DND-41 (cell line): ENCODE measurements at regions not wholly inside any gene's neighbourhood (a gene's known extent, or its start where the extent isn't known, plus 50 kb on each side); places are given as distances from the start of the nearest gene placed in this dataset.
"Not testable (repeated sequence)": the region's sequence is repeated elsewhere in the genome, so short reads cannot be mapped to it uniquely, and the experiment has no call there.

Experiments
- ATAC-seq: fragments of 200-7000 bp; cut with Tn5 transposase; 3 replicates; pipeline ENCODE4 v1.9.1; 2021; ENCODE audit warnings: low read depth; ENCODE audit not compliant: insufficient read depth
- DNase-seq: peaks from one replicate; pipeline ENCODE4 v3.0.0-alpha.2; 2020
- H2AFZ ChIP-seq: 2 replicates; pipeline ENCODE4 v1.6.0; 2012; ENCODE audit warnings: low read depth, low read length
- H3K27ac ChIP-seq: 2 replicates; pipeline ENCODE4 v1.5.1; 2012; ENCODE audit warnings: low read length, inconsistent platforms
- H3K27me3 ChIP-seq: fragments of 200-600 bp; sonication (generic); 2 replicates; pipeline ENCODE4 v1.6.0; 2012; ENCODE audit warnings: low read length, mild to moderate bottlenecking, inconsistent platforms; ENCODE audit not compliant: insufficient read depth, poor library complexity
- H3K36me3 ChIP-seq: 2 replicates; pipeline ENCODE4 v1.5.1; 2012; ENCODE audit warnings: low read length, inconsistent platforms; ENCODE audit not compliant: insufficient read depth
- H3K4me1 ChIP-seq: 2 replicates; pipeline ENCODE4 v1.5.1; 2012; ENCODE audit warnings: mild to moderate bottlenecking, low read length; ENCODE audit not compliant: insufficient read depth
- H3K4me2 ChIP-seq: 2 replicates; pipeline ENCODE4 v1.6.0; 2012; ENCODE audit warnings: mild to moderate bottlenecking, moderate library complexity, low read length, inconsistent platforms; ENCODE audit not compliant: insufficient read depth
- H3K4me3 ChIP-seq, 2 experiments: fragments of 200-600 bp in 1 of 2; shearing (Covaris generic) in 1 of 2; 2 replicates each; pipeline ENCODE4 v1.5.1; 2012 to 2016; ENCODE audit warnings: inconsistent platforms in 2 of 2, low read length in 2 of 2, mild to moderate bottlenecking in 2 of 2, low read depth in 1 of 2, moderate library complexity in 1 of 2
- H3K79me2 ChIP-seq: 2 replicates; pipeline ENCODE4 v1.6.0; 2012; ENCODE audit warnings: low read length, inconsistent platforms; ENCODE audit not compliant: insufficient read depth
- H3K9ac ChIP-seq: 2 replicates; pipeline ENCODE4 v1.6.0; 2012; ENCODE audit warnings: low read depth, mild to moderate bottlenecking, inconsistent platforms, low read length, moderate library complexity
- H3K9me3 ChIP-seq: 2 replicates; pipeline ENCODE4 v1.5.1; 2012; ENCODE audit warnings: low read length, moderate library complexity, mild to moderate bottlenecking, inconsistent platforms; ENCODE audit not compliant: insufficient read depth, severe bottlenecking
- H4K20me1 ChIP-seq: 2 replicates; pipeline ENCODE4 v1.6.0; 2012; ENCODE audit warnings: low read length; ENCODE audit not compliant: insufficient read depth
- CTCF ChIP-seq: IDR thresholded peaks from 2 replicates; pipeline ENCODE4 v1.5.1; 2012; ENCODE audit warnings: borderline replicate concordance, low read length, moderate library complexity, mild to moderate bottlenecking; ENCODE audit not compliant: poor library complexity, severe bottlenecking; ENCODE audit errors: extremely low read depth
- EZH2 ChIP-seq: IDR thresholded peaks from 3 replicates; pipeline ENCODE4 v1.6.1; 2012; ENCODE audit warnings: borderline replicate concordance, low read depth, mild to moderate bottlenecking, moderate library complexity, low read length, inconsistent platforms; ENCODE audit not compliant: severe bottlenecking

- no peak for DNase-seq
- no peaks in the 10 kb centered on the region for H4K20me1 ChIP-seq
- H3K4me1 ChIP-seq = no peaks in the 10 kb centered on the region
- no peak overlapping the region for H2AFZ ChIP-seq
- no peak overlapping the region for H3K4me2 ChIP-seq
- H3K27me3 ChIP-seq = no peaks in the 10 kb centered on the region
- no peak overlapping the region for H3K9ac ChIP-seq
- no peak for ATAC-seq
- no peak for TF ChIP-seq CTCF
- no peak overlapping the region for H3K27ac ChIP-seq
- no peaks in the 10 kb centered on the region for H3K79me2 ChIP-seq
- no peak overlapping the region for H3K4me3 ChIP-seq
- H3K9me3 ChIP-seq = no peaks in the 10 kb centered on the region
- H3K36me3 ChIP-seq = no peaks in the 10 kb centered on the region
Measured at GRCh38 chr9:135181336-135181735, 93.9 kb downstream of the OLFM1 start.

- not testable (repeated sequence) for H3K9ac ChIP-seq, H3K4me2 ChIP-seq, H3K4me3 ChIP-seq, H3K79me2 ChIP-seq, ATAC-seq, H2AFZ ChIP-seq, H3K27ac ChIP-seq, H4K20me1 ChIP-seq, H3K9me3 ChIP-seq, DNase-seq, H3K27me3 ChIP-seq, H3K4me1 ChIP-seq, H3K36me3 ChIP-seq
Measured at GRCh38 chr9:135181841-135182240, 94.4 kb downstream of the OLFM1 start.

- Histone ChIP-seq H3K4me2 (no peak overlapping the region), H3K27ac (no peak overlapping the region), H3K9ac (no peak overlapping the region), H3K4me3 (no peak overlapping the region), H3K79me2 (no peaks in the 10 kb centered on the region), H4K20me1 (no peaks in the 10 kb centered on the region), H3K9me3 (no peaks in the 10 kb centered on the region), H3K36me3 (no peaks in the 10 kb centered on the region), H2AFZ (no peak overlapping the region), H3K4me1 (no peaks in the 10 kb centered on the region), H3K27me3 (no peaks in the 10 kb centered on the region)
- ATAC-seq (no peak), DNase-seq (no peak)
- no peak for TF ChIP-seq EZH2
- TF ChIP-seq CTCF = no peak
Measured at GRCh38 chr9:135183069-135183468, 95.6 kb downstream of the OLFM1 start.

- ATAC-seq = no peak
- no peak overlapping the region for H3K27ac ChIP-seq
Measured at GRCh38 chr9:135183528-135184180, 96.2 kb downstream of the OLFM1 start.

More at GRCh38 chr9:135183528-135184180, 96.2 kb downstream of the OLFM1 start:
- no peaks in the 10 kb centered on the region for H3K79me2 ChIP-seq
- H3K4me2 ChIP-seq = no peak overlapping the region
- H2AFZ ChIP-seq = no peak overlapping the region
- H3K9me3 ChIP-seq = no peaks in the 10 kb centered on the region
- TF ChIP-seq CTCF (no peak), EZH2 (no peak)
- H3K4me1 ChIP-seq = no peaks in the 10 kb centered on the region
- H3K4me3 ChIP-seq = no peak overlapping the region
- H3K9ac ChIP-seq = no peak overlapping the region
- H3K27me3 ChIP-seq = no peaks in the 10 kb centered on the region
- H3K36me3 ChIP-seq = no peaks in the 10 kb centered on the region
- no peak for DNase-seq
- no peaks in the 10 kb centered on the region for H4K20me1 ChIP-seq
